Neuronal stem cell (in vitro differentiated cells): ENCODE measurements at regions not wholly inside any gene's neighbourhood (a gene's known extent, or its start where the extent isn't known, plus 50 kb on each side); places are given as distances from the start of the nearest gene placed in this dataset.
"Not testable (repeated sequence)": the region's sequence is repeated elsewhere in the genome, so short reads cannot be mapped to it uniquely, and the experiment has no call there.

Experiments used
- DNase-seq: peaks from one replicate; pipeline ENCODE4 v3.0.0-alpha.2; 2013; ENCODE audit warnings: low spot score
- H2AFZ ChIP-seq: one replicate; pipeline ENCODE4 v1.6.1; 2013; ENCODE audit warnings: mild to moderate bottlenecking, low read length, inconsistent platforms
- H2AK5ac ChIP-seq: 2 replicates; pipeline ENCODE4 v1.6.1; 2013; ENCODE audit warnings: low read depth, mild to moderate bottlenecking, inconsistent platforms, low read length, moderate library complexity, mixed read lengths
- H2BK120ac ChIP-seq: 2 replicates; pipeline ENCODE4 v1.6.1; 2013; ENCODE audit warnings: low read depth, mild to moderate bottlenecking, inconsistent platforms, low read length, moderate library complexity, mixed read lengths
- H2BK12ac ChIP-seq: one replicate; pipeline ENCODE4 v1.6.1; 2013; ENCODE audit warnings: low read length, inconsistent platforms
- H2BK15ac ChIP-seq: 2 replicates; pipeline ENCODE4 v1.6.1; 2013; ENCODE audit warnings: mild to moderate bottlenecking, low read length, inconsistent platforms, mixed read lengths
- H2BK5ac ChIP-seq: one replicate; pipeline ENCODE4 v1.6.1; 2013; ENCODE audit warnings: inconsistent platforms, mild to moderate bottlenecking, low read length, moderate library complexity
- H3K14ac ChIP-seq: one replicate; pipeline ENCODE4 v1.6.1; 2013; ENCODE audit warnings: low read length, inconsistent platforms
- H3K18ac ChIP-seq: 2 replicates; pipeline ENCODE4 v1.6.1; 2013; ENCODE audit warnings: low read length, inconsistent platforms
- H3K23ac ChIP-seq: 2 replicates; pipeline ENCODE4 v1.6.1; 2013; ENCODE audit warnings: low read depth, mild to moderate bottlenecking, mixed read lengths, low read length, inconsistent platforms; ENCODE audit not compliant: poor library complexity
- H3K27ac ChIP-seq: replicated peaks from 3 replicates; pipeline ENCODE4 v1.5.1; 2013; ENCODE audit warnings: low read length, inconsistent platforms
- H3K27me3 ChIP-seq, 3 experiments: 2 replicates each; pipeline ENCODE4 v1.6.1; 2013; ENCODE audit warnings: low read length in 3 of 3, mild to moderate bottlenecking in 2 of 3, inconsistent platforms in 1 of 3, low read depth in 1 of 3, mixed read lengths in 1 of 3, moderate library complexity in 1 of 3; ENCODE audit not compliant: control insufficient read depth in 3 of 3, insufficient read depth in 3 of 3
- H3K36me3 ChIP-seq, 2 donors: replicated peaks in 1 of 2; 2 replicates each; pipeline ENCODE4 v1.6.1; 2013; ENCODE audit warnings: low read length in 2 of 2; ENCODE audit not compliant: control insufficient read depth in 2 of 2, insufficient read depth in 2 of 2
- H3K4ac ChIP-seq: 2 replicates; pipeline ENCODE4 v1.6.1; 2013; ENCODE audit warnings: inconsistent platforms, mild to moderate bottlenecking, low read length, moderate library complexity
- H3K4me1 ChIP-seq, 2 donors: 1 replicate in 1 of 2; 2 replicates in 1 of 2; pipeline ENCODE4 v1.6.1; 2013; ENCODE audit warnings: low read length in 2 of 2, low read depth in 1 of 2; ENCODE audit not compliant: control insufficient read depth in 2 of 2, insufficient read depth in 1 of 2
- H3K4me2 ChIP-seq: one replicate; pipeline ENCODE4 v1.6.1; 2013; ENCODE audit warnings: mild to moderate bottlenecking, low read length, inconsistent platforms; ENCODE audit not compliant: insufficient read depth, poor library complexity, severe bottlenecking
- H3K4me3 ChIP-seq, 2 donors: 2 replicates each; pipeline ENCODE4 v1.5.1; 2013; ENCODE audit warnings: low read length in 2 of 2, mild to moderate bottlenecking in 2 of 2, inconsistent platforms in 1 of 2, moderate library complexity in 1 of 2
- H3K79me1 ChIP-seq: one replicate; pipeline ENCODE4 v1.6.1; 2013; ENCODE audit warnings: low read depth, mild to moderate bottlenecking, inconsistent platforms, low read length, moderate library complexity
- H3K9ac ChIP-seq: one replicate; pipeline ENCODE4 v1.6.1; 2013; ENCODE audit warnings: mild to moderate bottlenecking, low read depth, low read length, inconsistent platforms; ENCODE audit not compliant: poor library complexity
- H3K9me3 ChIP-seq, 2 donors: replicated peaks in 1 of 2; 2 replicates each; pipeline versions ENCODE3 to v1.6.1; 2013; ENCODE audit warnings: low read length in 2 of 2, mild to moderate bottlenecking in 2 of 2, inconsistent platforms in 1 of 2, low read depth in 1 of 2, mixed read lengths in 1 of 2, moderate library complexity in 1 of 2; ENCODE audit not compliant: control insufficient read depth in 2 of 2, insufficient read depth in 1 of 2
- H4K8ac ChIP-seq: one replicate; pipeline ENCODE4 v1.6.1; 2013; ENCODE audit warnings: low read depth, mild to moderate bottlenecking, inconsistent platforms, low read length, moderate library complexity
- H4K91ac ChIP-seq: one replicate; pipeline ENCODE4 v1.6.1; 2013; ENCODE audit warnings: low read length, low read depth, mild to moderate bottlenecking, inconsistent platforms; ENCODE audit not compliant: poor library complexity
- WGBS, 2 donors: extraction: QIAGEN DNeasy Blood & Tissue Kit; methylation state at CpG; one replicate each; pipeline ENCODE4 v1.1.7; 2013; ENCODE audit warnings: missing lambda C conversion rate in 2 of 2, mixed read lengths in 1 of 2; ENCODE audit not compliant: insufficient read length in 2 of 2, insufficient replicate concordance in 1 of 2; ENCODE audit errors: extremely low coverage in 2 of 2; 5-methylcytosine and 5-hydroxymethylcytosine counted together

GRCh38 chr3:80914854-80915253 is 846.6 kb downstream of the GBE1 start:
- no peaks in the 10 kb centered on the region for H3K4me1 ChIP-seq
- H2BK120ac ChIP-seq, result no peak overlapping the region
- no CpG with 5 or more reads among the region's 4 CpGs for WGBS, 2 donors
- no peak overlapping the region for H3K4me3 ChIP-seq
- no peak for DNase-seq
- no peaks in the 10 kb centered on the region for H3K79me1 ChIP-seq
- no peak overlapping the region for H3K14ac ChIP-seq
- no peak overlapping the region for H3K27ac ChIP-seq
- H2BK12ac ChIP-seq, result no peak overlapping the region
- H3K9me3 ChIP-seq, result no peaks in the 10 kb centered on the region
- no peak overlapping the region for H4K91ac ChIP-seq
- no peak overlapping the region for H3K23ac ChIP-seq
- no peak overlapping the region for H3K4me2 ChIP-seq
- H2BK15ac ChIP-seq, result no peak overlapping the region
- no peak overlapping the region for H4K8ac ChIP-seq
- H3K9ac ChIP-seq, result no peak overlapping the region
- H2AK5ac ChIP-seq, result no peak overlapping the region
- no peak overlapping the region for H2BK5ac ChIP-seq
- H2AFZ ChIP-seq, result no peak overlapping the region
- H3K4ac ChIP-seq, result no peak overlapping the region
- no peaks in the 10 kb centered on the region for H3K36me3 ChIP-seq
- H3K27me3 ChIP-seq, result no peaks in the 10 kb centered on the region
- no peak overlapping the region for H3K18ac ChIP-seq

DNA sequence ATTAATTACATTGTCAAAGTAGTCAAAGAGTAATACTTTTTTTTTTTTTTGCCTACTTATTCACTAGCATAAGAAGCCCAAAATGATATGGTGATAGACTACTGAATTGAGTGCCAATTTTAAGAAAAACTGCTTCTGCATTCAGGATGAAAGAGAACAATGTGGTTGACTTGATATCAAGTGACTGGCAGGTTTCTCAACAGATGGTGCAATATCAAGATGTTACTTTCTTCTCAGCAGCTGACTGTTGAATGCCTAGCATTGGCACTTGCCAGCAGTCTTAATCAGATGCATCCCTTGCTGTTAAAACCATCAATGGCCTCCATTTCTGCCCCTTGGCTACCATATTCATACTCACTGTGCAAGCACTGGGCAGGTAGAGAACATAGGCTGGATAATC is 863.2 kb downstream of the GBE1 start:
- Histone ChIP-seq H2BK120ac (no peak overlapping the region), H2BK12ac (no peak overlapping the region), H3K23ac (no peak overlapping the region), H3K4me2 (no peak overlapping the region), H3K9me3 (no peaks in the 10 kb centered on the region), H3K4ac (no peak overlapping the region), H4K91ac (no peak overlapping the region), H3K14ac (no peak overlapping the region), H3K36me3 (no peaks in the 10 kb centered on the region), H4K8ac (no peak overlapping the region), H3K27ac (no peak overlapping the region), H3K4me3 (no peak overlapping the region), H3K79me1 (no peaks in the 10 kb centered on the region), H2BK15ac (no peak overlapping the region), H2BK5ac (no peak overlapping the region), H3K9ac (no peak overlapping the region), H2AK5ac (no peak overlapping the region), H3K4me1 (no peaks in the 10 kb centered on the region), H3K27me3 (no peaks in the 10 kb centered on the region), H2AFZ (no peak overlapping the region), H3K18ac (no peak overlapping the region)
- DNase-seq, result no peak

- not testable (repeated sequence) for H2BK120ac ChIP-seq, H3K4me2 ChIP-seq, H3K4ac ChIP-seq, H3K4me1 ChIP-seq, H3K4me3 ChIP-seq, H3K14ac ChIP-seq, H3K23ac ChIP-seq, H3K27me3 ChIP-seq, H4K8ac ChIP-seq, H3K18ac ChIP-seq, H2BK5ac ChIP-seq, H4K91ac ChIP-seq, DNase-seq, H3K27ac ChIP-seq, H3K9me3 ChIP-seq, H3K36me3 ChIP-seq, H2AK5ac ChIP-seq, H2BK12ac ChIP-seq, H2BK15ac ChIP-seq, H3K79me1 ChIP-seq, H3K9ac ChIP-seq
- peak overlapping the region; percentile 15 for H2AFZ ChIP-seq
- no CpG with 5 or more reads among the region's 12 CpGs for WGBS, 2 donors
Observed at GRCh38 chr3:80897005-80897404, 864.4 kb downstream of the GBE1 start.

DNA sequence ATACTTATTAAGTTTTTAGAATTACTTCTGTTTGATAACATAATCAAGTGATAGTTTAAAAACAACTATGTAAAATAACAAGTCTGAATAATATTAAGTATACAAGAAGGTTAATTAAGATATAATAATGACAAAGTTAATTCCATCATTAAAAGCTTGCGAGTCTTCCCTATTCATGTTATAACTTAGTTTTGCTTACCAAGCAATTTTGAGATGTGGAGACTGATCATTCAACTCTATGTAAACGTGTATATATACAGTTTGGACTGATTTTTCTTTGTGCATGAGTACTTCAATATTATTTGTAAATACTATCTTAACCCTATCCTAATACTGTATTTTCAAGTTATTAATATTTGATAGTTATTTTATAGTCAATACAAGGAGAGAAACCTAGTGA is 870.9 kb downstream of the GBE1 start:
- no CpG with 5 or more reads among the region's 2 CpGs for WGBS, 2 donors

More for the DNA sequence above, 870.9 kb downstream of the GBE1 start:
- Histone ChIP-seq H3K14ac (no peak overlapping the region), H2AK5ac (no peak overlapping the region), H3K4me3 (no peak overlapping the region), H3K4me2 (no peak overlapping the region), H3K4me1 (no peaks in the 10 kb centered on the region), H3K18ac (no peak overlapping the region), H2AFZ (no peak overlapping the region), H3K9me3 (no peaks in the 10 kb centered on the region), H2BK5ac (no peak overlapping the region), H4K8ac (no peak overlapping the region), H2BK15ac (no peak overlapping the region), H3K36me3 (no peaks in the 10 kb centered on the region), H2BK12ac (no peak overlapping the region), H3K79me1 (no peaks in the 10 kb centered on the region), H3K27ac (no peak overlapping the region), H3K9ac (no peak overlapping the region), H2BK120ac (no peak overlapping the region), H3K23ac (no peak overlapping the region), H4K91ac (no peak overlapping the region), H3K27me3 (no peaks in the 10 kb centered on the region), H3K4ac (no peak overlapping the region)
- DNase-seq, result no peak
